ENCODE measurements at regions not wholly inside any gene's neighbourhood (a gene's known extent, or its start where the extent isn't known, plus 50 kb on each side); places are given as distances from the start of the nearest gene placed in this dataset.

- no peaks in the 10 kb centered on the region for H3K36me3 ChIP-seq
- intact Hi-C loops (cut with DNase I), result no loop called here
- no peaks in the 10 kb centered on the region for H3K9me3 ChIP-seq
- no peak for ATAC-seq
- no peaks in the 10 kb centered on the region for H3K4me1 ChIP-seq
- DNase-seq, result no peak
- no peaks in the 10 kb centered on the region for H3K27me3 ChIP-seq
- TF ChIP-seq, protein P1, sequence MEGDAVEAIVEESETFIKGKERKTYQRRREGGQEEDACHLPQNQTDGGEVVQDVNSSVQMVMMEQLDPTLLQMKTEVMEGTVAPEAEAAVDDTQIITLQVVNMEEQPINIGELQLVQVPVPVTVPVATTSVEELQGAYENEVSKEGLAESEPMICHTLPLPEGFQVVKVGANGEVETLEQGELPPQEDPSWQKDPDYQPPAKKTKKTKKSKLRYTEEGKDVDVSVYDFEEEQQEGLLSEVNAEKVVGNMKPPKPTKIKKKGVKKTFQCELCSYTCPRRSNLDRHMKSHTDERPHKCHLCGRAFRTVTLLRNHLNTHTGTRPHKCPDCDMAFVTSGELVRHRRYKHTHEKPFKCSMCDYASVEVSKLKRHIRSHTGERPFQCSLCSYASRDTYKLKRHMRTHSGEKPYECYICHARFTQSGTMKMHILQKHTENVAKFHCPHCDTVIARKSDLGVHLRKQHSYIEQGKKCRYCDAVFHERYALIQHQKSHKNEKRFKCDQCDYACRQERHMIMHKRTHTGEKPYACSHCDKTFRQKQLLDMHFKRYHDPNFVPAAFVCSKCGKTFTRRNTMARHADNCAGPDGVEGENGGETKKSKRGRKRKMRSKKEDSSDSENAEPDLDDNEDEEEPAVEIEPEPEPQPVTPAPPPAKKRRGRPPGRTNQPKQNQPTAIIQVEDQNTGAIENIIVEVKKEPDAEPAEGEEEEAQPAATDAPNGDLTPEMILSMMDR (IDR thresholded peaks at IDR 0.05), result no peak
- H3K27ac ChIP-seq, result no peak overlapping the region
- H3K4me3 ChIP-seq, result no peak overlapping the region
These were observed 534.1 kb downstream of the ANXA1 start for GRCh38 chr9:73685786-73686185.

GRCh38 chr9:73689051-73689870, 537.6 kb downstream of the ANXA1 start:
- intact Hi-C loops (cut with DNase I), result no loop called here
- TF ChIP-seq, protein P1 (IDR thresholded peaks at IDR 0.05), result no peak
- H3K36me3 ChIP-seq, result no peaks in the 10 kb centered on the region
- DNase-seq (no peak), ATAC-seq (no peak)
- no peak overlapping the region for H3K4me3 ChIP-seq
- H3K27me3 ChIP-seq, result no peaks in the 10 kb centered on the region
- no peaks in the 10 kb centered on the region for H3K4me1 ChIP-seq
- no peak overlapping the region for H3K27ac ChIP-seq
- H3K9me3 ChIP-seq, result no peaks in the 10 kb centered on the region

- intact Hi-C loops (cut with DNase I), result no loop called here
- TF ChIP-seq, protein P1 (IDR thresholded peaks at IDR 0.05), result no peak
- no peaks in the 10 kb centered on the region for H3K27me3 ChIP-seq
- no peak overlapping the region for H3K27ac ChIP-seq
- no peaks in the 10 kb centered on the region for H3K4me1 ChIP-seq
- DNase-seq (no peak), ATAC-seq (no peak)
- no peak overlapping the region for H3K4me3 ChIP-seq
- no peaks in the 10 kb centered on the region for H3K9me3 ChIP-seq
- H3K36me3 ChIP-seq, result no peaks in the 10 kb centered on the region
These were observed 549.9 kb downstream of the ANXA1 start for GRCh38 chr9:73701415-73702057.

GRCh38 chr9:73714294-73714693, 562.6 kb downstream of the ANXA1 start:
- no peaks in the 10 kb centered on the region for H3K27me3 ChIP-seq
- no peak overlapping the region for H3K27ac ChIP-seq
- no peak overlapping the region for H3K4me3 ChIP-seq
- ATAC-seq, result no peak
- no peaks in the 10 kb centered on the region for H3K9me3 ChIP-seq
- no peaks in the 10 kb centered on the region for H3K36me3 ChIP-seq
- no peaks in the 10 kb centered on the region for H3K4me1 ChIP-seq
- intact Hi-C loops (cut with DNase I), result no loop called here
- no peak for DNase-seq
- TF ChIP-seq, protein P1 (IDR thresholded peaks at IDR 0.05), result no peak

- Histone ChIP-seq H3K4me1 (no peaks in the 10 kb centered on the region), H3K27ac (no peak overlapping the region), H3K27me3 (no peaks in the 10 kb centered on the region), H3K4me3 (no peak overlapping the region), H3K9me3 (no peaks in the 10 kb centered on the region), H3K36me3 (no peaks in the 10 kb centered on the region)
- DNase-seq (no peak), ATAC-seq (no peak)
- TF ChIP-seq, protein P1 (IDR thresholded peaks at IDR 0.05), result no peak
- intact Hi-C loops (cut with DNase I), result no loop called here
These were observed 563.9 kb downstream of the ANXA1 start for GRCh38 chr9:73715591-73715990.
